HG03439 (cell line): ENCODE measurements at regions not wholly inside any gene's neighbourhood (a gene's known extent, or its start where the extent isn't known, plus 50 kb on each side); places are given as distances from the start of the nearest gene placed in this dataset.
"Not testable (repeated sequence)": the region's sequence is repeated elsewhere in the genome, so short reads cannot be mapped to it uniquely, and the experiment has no call there.

ENCODE experiments used
- ATAC-seq: cut with Tn5 transposase; IDR thresholded peaks from one replicate; pipeline ENCODE4 v1.9.1; 2021; ENCODE audit warnings: mild to moderate bottlenecking, moderate library complexity; ENCODE audit not compliant: unreplicated experiment

GRCh38 chr5:159581502-159582249 is 251.4 kb upstream of the IL12B start:
- no peak for ATAC-seq

GRCh38 chr5:159582756-159583541 is 252.7 kb upstream of the IL12B start:
- no peak for ATAC-seq

GRCh38 chr5:159586921-159587320 is 256.6 kb upstream of the IL12B start:
- no peak for ATAC-seq

GRCh38 chr5:159588941-159589340 is 258.7 kb upstream of the IL12B start:
- ATAC-seq, result no peak

GRCh38 chr5:159593518-159594073 is 263.3 kb upstream of the IL12B start:
- no peak for ATAC-seq

GRCh38 chr5:159595561-159595960 is 265.3 kb upstream of the IL12B start:
- not testable (repeated sequence) for ATAC-seq

- no peak for ATAC-seq
Observed at GRCh38 chr5:159601216-159601615, 270.9 kb upstream of the IL12B start.

GRCh38 chr5:159602434-159602833 is 272.1 kb upstream of the IL12B start:
- ATAC-seq, result no peak

- no peak for ATAC-seq
Observed at GRCh38 chr5:159605585-159605984, 275.3 kb upstream of the IL12B start.

- ATAC-seq, result no peak
Observed at GRCh38 chr5:159609359-159609758, 279.1 kb upstream of the IL12B start.

GRCh38 chr5:159610966-159611579 is 280.8 kb upstream of the IL12B start:
- no peak for ATAC-seq

GRCh38 chr5:159616952-159617351 is 286.7 kb upstream of the IL12B start:
- ATAC-seq, result no peak

- no peak for ATAC-seq
Observed at GRCh38 chr5:159619826-159620225, 289.5 kb upstream of the IL12B start.

- ATAC-seq, result no peak
Observed at GRCh38 chr5:159620853-159621540, 290.7 kb upstream of the IL12B start.

GRCh38 chr5:159628703-159629102 is 287.6 kb upstream of the ADRA1B start:
- ATAC-seq, result no peak

GRCh38 chr5:159629158-159629557 is 287.1 kb upstream of the ADRA1B start:
- ATAC-seq, result no peak

GRCh38 chr5:159630545-159630944 is 285.7 kb upstream of the ADRA1B start:
- no peak for ATAC-seq

GRCh38 chr5:159631001-159631400 is 285.3 kb upstream of the ADRA1B start:
- no peak for ATAC-seq

GRCh38 chr5:159632866-159633265 is 283.4 kb upstream of the ADRA1B start:
- no peak for ATAC-seq

- ATAC-seq, result no peak
Observed at GRCh38 chr5:159638481-159638880, 277.8 kb upstream of the ADRA1B start.
